Esophagus squamous epithelium (tissue), 4 donors: ENCODE measurements at regions not wholly inside any gene's neighbourhood (a gene's known extent, or its start where the extent isn't known, plus 50 kb on each side); places are given as distances from the start of the nearest gene placed in this dataset.

Source experiments
- POLR2A ChIP-seq, 4 donors: fragments of 450-650 bp; IDR thresholded peaks; one replicate each; pipeline ENCODE4 v1.6.1; 2017; ENCODE audit warnings: antibody characterized with exemption in 4 of 4, mild to moderate bottlenecking in 4 of 4, moderate library complexity in 3 of 4
- TF ChIP-seq, protein P1 (sequence below), 6 experiments: fragments of 450-650 bp in 4 of 6; fragments of 200-600 bp in 2 of 6; sonication (generic) in 2 of 6; IDR thresholded peaks; one replicate each; pipeline ENCODE4 v1.5.1; 2016 to 2019; ENCODE audit warnings: antibody characterized with exemption in 6 of 6, mild to moderate bottlenecking in 4 of 6, moderate library complexity in 4 of 6

DNA sequence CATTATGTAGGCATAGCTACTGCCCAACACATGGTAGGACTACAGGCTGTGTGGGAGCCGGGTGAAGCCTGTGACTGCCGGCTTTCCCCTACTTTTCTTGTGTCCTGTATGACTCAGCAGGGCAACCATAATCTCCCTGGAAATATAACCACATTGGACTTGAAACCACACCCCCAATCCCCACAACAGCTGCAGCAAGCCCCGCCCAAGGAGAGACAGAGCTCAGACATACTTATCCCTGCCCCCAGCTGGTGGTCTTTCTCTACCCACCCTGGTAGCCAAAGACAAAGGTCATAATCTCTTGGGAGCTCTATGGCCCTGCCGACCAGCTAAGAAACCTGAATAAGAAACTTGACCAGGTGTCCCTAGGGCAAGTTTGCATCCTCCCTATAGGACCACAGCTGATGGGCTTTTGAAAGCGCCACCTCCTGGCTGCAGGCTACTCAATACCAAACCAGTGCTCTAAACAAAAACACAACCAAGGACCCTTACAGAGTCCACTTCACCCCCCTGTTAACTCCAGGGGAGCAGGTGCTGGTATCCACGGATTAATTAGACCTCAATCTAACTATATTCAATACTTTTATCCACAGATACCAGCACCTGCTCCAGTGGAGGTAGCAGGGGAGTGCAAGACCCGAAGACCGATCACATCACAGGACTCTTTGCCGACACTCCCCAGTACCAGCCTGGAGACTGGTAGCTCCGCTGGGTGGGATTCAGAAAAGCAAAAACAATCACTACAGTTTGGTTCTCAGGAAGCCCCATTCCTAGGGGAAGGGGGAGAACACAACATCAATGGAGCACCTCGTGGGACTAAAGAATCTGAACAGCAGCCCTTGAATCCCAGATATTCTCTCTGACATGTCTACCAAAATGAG lies 91.2 kb downstream of the IRX5 start:
- no peak for TF ChIP-seq POLR2A (IDR thresholded peaks at IDR 0.05)
- TF ChIP-seq, protein P1, sequence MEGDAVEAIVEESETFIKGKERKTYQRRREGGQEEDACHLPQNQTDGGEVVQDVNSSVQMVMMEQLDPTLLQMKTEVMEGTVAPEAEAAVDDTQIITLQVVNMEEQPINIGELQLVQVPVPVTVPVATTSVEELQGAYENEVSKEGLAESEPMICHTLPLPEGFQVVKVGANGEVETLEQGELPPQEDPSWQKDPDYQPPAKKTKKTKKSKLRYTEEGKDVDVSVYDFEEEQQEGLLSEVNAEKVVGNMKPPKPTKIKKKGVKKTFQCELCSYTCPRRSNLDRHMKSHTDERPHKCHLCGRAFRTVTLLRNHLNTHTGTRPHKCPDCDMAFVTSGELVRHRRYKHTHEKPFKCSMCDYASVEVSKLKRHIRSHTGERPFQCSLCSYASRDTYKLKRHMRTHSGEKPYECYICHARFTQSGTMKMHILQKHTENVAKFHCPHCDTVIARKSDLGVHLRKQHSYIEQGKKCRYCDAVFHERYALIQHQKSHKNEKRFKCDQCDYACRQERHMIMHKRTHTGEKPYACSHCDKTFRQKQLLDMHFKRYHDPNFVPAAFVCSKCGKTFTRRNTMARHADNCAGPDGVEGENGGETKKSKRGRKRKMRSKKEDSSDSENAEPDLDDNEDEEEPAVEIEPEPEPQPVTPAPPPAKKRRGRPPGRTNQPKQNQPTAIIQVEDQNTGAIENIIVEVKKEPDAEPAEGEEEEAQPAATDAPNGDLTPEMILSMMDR (IDR thresholded peaks at IDR 0.05): peak in 1 of 6 experiments; percentile 9
